HG02623 (cell line): ENCODE measurements at regions not wholly inside any gene's neighbourhood (a gene's known extent, or its start where the extent isn't known, plus 50 kb on each side); places are given as distances from the start of the nearest gene placed in this dataset.

Source experiments
- ATAC-seq: cut with Tn5 transposase; IDR thresholded peaks from one replicate; pipeline ENCODE4 v1.9.1; 2021; ENCODE audit warnings: moderate library complexity; ENCODE audit not compliant: unreplicated experiment

DNA sequence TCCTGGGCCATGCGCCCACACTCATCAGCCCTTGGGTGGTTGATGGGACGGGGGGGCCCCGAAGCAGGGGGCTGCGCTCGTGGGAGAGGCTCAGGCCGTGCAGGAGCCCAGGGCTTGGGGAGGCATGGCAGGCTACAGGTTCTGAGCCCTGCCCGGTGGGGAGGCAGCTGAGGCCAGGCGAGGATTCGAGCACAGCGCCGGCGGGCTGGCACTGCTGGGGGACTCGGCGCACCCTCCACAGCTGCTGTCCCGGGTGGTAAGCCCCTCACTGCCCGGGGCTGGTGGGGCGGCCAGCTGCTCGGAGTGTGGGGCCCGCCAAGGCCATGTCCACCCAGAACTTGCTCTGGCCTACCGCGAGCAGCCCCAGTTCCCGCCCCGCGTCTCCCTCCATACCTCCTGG is 295.8 kb upstream of the SEL1L start:
- ATAC-seq, result no peak

DNA sequence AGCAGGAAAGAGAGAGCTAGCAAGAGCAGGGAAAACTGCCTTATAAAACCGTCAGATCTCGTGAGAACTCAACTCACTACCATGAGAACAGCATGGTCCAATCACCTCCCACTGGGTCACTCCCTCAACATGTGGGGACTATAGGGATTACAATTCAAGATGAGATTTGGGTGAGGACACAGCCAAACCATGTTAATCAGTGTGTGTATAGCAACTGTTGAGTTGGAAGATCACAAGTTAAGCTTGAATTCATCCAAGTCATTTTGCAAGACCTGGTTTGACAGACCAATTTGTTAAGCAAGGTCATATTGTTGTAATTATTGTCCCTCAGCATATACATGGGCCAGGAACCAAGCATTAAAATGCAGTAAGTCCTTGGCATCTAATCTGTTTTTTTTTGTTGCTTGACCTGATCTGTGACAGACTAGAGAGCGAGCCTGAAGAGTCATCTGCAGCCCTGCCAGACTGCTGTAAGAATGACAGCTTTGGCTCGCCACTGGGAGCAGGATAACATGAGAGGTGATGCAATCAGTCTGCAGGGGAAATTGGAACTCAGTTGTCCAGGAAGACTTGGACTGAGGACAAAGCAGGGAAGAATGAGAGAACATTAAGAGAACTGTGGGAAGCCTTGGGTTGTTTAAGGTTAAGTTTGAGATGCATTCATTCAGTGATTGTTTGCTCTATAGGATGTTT is 297.6 kb upstream of the SEL1L start:
- ATAC-seq, result no peak

DNA sequence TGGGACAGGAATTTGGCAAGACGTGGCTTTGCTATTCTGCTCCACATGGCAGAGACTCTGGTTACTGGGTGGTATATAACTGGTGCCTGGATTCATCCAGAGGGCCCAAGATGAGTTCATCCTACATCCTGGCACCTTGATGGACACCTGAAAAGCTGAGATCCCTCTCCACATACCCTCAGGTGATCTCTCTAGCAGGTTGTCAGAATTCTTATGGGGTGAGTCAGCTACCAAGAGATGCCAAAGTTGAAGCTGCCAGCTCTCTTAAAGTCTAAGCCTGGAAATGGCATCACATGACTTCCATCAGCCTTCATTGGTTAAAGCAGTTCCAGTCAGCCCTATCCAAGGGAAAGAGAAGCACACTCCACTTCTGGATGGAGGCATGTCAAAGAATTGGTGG is 300.7 kb upstream of the SEL1L start:
- ATAC-seq, result no peak

DNA sequence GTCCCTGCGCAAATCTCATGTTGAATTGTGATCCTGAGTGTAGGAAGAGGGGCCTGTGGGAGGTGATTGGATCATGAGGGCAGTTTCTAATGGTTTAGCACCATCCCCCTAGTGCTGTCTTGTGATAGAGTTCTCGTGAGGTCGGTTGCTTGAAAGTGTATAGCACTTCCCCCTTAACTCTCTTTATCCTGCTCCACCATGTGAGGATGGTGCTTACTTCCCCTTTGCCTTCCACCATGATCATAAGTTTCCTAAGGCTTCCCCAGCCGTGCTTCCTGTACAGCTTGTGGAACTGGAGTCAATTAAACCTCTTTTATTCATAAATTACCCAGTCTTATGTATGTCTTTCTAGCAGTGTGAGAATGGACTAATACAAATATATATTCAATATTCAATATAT is 303.7 kb upstream of the SEL1L start:
- ATAC-seq, result no peak

DNA sequence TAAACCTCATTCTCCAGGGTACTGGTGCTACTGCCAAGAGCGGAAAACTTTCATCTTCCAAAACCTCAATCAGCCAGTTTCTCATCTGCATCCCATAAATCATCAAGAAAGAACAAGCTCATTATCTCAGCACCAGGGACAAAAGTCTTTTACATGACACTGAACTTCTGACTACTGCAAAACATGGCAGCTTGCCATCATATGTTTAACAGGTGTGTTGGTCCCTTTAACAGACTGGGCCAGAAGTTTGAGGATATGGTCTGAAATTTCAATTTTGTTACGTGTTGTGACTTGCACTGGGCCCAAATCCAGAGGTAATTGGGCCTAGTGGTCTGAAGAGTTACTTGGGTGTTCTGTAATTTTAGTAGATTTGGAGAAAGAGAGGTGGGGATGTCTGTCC is 305.4 kb upstream of the SEL1L start:
- ATAC-seq, result no peak

DNA sequence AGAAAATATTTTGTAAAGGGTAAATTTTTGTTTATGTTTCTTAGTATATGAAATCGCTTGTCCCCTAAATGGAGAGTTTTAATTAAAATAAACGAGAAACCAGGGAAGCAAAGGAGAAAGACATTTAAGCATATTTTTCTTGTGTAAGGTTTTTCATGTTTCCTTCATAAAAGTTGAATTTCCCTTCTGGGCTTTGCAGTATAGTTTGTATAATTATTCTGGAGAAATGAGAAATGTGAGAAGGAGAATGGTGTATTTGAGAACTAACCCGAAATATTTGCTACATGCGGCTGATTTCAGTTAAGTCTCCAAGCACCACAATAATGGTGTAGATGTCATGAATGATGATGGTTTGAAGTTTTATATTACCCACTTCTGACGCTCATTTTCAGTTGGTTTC is 307.7 kb upstream of the SEL1L start:
- ATAC-seq, result no peak

DNA sequence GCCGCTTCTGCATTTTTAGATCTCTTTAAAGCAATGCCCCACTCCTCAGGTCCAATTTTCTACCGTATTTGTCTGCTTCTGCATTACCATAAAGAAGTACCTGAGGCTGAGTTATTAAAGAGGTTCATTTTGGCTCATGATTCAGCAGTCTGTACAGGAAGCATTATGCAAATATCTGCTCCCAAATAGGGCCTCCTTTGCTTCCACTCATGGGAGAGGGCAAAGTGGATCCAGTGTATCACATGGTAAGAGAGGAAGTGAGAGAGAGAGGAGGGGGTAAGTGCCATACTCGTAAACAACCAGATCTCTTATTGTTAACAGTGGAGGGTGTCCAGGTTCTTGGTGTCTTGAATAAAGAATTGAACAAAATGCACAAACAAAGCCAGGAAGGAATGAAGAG is 316.1 kb upstream of the SEL1L start:
- ATAC-seq, result no peak

DNA sequence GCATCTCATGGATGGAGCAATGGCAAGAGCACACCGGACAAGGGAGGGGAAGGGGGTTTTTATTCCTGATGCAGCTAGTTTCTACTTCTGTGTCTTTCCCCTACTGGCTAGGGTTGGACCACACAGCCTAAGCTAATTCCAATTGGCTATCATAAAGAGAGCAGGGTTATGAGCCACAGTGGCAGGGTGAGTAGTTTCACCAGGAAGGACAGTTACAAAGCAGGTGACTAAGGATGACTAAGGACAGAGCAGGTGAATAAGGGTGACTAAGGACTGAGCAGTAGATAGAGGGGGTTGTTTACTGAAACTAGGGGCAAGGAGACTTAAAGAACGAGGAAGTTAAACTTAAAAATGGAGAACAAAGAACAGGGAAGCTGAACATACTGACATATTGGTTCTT is 321.4 kb upstream of the SEL1L start:
- ATAC-seq, result no peak

DNA sequence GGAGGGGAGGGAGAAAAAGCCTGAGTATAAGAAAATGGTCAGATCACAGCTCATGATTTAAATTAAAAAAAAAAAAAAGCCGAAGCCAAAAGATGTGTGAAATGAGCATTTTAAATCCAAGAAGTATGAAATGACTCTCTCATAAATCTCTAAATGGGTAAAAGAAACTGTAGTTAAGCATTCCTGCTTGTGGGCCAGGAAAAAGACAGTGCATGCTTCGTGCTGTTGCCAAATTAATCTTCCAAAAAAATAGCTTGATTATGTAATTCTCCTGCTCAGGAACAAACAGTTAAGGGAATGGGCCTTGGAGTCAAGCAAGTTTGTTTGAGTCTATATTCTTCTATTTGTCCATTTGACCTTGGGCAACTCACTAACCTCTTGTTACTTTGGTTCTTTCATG is 325.4 kb upstream of the SEL1L start:
- ATAC-seq, result no peak

DNA sequence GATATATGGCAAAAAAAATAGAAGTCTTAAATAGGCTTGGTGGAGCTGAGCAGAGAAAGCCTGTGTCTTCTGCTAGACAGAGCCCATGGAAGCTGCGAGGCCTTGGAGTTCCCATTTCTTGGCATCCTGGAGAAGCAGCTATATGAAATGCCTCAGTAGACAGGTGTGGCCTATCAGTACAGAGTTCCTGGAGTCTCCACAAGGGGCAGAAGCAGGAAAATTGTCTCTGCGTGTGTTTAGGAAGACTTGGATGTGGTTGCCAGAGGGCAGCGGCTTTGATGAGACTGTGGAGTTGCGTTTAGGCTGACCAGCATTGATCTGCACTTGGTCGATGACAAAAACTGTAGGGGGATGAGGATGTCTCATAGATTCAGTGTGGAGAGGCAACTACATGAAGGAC is 334.5 kb upstream of the SEL1L start:
- no peak for ATAC-seq

DNA sequence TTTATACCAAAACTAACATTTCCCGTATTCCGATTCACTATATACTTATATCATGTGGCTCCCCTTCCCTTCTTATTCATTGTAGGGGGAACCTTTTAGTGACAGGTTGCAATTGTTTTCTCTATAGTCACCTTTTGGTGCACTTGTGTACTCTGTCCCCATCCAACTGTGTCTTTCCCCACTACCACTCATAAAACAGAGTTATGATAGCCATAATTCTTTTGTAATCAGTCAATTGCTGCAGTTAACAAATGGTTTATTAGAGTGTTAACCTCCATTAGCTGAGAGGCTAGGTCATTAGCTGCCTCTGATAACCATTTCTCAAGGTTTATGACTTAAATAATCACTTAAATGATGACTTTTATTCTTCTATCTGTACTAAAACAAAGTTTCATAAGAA is 338.1 kb upstream of the SEL1L start:
- ATAC-seq, result no peak

DNA sequence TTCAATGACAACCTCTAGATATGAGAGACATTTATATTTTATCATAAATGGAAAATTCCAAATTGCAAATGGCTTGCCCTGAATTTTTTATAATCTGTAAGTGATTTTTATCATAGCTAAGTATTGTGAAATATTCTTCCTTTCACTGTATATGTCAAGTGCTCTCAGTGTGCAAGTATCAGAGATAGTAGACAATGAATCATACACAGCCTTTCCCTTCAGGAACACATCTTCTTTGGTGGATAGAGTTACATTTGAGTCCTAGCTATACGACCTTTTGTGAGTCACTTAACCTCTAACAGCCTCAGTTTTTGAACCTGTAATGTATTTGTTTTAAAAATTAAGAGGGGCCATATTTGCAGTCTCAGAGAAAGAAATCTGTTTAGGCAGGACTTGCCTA is 350.7 kb upstream of the SEL1L start:
- ATAC-seq, result no peak

DNA sequence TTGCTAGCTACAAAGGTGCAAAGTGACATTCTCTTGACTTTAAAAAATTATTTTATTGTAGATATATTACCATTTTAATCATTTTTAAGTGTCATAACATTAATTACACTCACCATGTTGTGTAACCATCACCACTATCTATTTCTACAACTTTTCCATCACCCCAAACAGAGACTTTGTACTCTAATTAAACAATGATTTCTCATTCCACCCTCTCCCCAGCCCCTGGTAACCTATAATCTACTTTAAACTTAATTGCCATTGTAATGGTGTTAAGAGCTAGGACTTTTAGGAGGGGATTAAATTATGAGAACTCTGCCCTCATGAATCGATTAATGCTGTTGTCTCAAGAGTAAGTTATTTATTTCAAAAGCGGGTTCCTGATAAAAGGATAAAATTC is 352.9 kb upstream of the SEL1L start:
- no peak for ATAC-seq

DNA sequence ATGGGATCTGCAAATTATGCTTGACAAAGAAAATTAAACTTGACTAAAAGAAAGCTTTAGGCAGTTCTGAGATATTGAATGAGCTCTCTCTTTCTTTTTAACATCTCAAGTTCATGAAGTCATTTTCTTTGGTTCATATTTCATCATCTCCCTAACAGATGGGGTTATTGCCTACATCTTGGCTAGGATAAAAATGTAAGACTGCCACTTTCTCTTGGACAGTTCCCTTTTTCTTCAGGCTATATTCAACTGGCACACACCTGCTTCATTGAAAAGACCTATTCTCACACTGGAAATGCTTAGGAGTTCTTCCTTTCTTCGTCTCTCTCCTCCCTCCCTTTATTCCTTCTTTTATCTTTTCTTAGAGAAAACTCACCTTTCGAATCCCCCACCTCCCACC is 355.9 kb upstream of the SEL1L start:
- no peak for ATAC-seq

DNA sequence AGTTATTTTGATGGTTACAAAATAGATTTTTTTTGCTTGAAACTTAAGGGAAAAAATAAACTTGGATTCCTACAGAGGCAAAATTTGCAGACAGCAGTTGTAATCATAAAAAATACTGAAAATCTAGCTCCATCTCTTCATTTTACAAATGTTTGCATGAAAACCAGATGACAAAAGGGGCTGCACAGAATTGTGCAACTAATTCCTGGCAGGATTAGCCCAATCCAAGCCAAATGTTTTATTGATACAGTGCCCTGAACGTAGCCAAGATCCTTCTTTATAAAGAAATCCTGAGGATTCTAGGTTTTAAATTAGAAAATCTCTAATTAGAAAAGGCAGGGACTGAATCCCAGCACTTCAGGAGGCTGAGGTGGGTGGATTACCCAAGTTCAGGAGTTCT is 356.4 kb upstream of the SEL1L start:
- no peak for ATAC-seq

DNA sequence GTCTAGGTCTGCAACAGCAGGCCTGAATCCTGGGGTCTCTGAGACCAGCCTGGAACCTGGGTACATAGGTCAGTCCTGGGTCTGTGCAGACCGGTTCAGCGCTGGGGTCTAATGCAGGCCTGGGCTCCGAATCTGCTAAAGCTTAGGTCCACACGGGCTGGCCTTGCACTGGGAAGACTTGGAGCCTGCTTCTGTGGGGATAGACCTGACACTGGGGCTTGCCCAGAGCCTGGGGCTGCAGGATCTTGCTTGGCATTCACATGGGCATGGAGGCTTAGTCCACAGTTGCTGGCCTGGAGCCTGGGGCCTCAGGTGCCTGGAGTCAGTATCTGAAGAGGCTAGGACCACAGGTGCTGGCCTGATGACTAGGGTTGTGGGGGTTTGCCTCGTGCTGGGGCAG is 369.8 kb upstream of the SEL1L start:
- no peak for ATAC-seq

DNA sequence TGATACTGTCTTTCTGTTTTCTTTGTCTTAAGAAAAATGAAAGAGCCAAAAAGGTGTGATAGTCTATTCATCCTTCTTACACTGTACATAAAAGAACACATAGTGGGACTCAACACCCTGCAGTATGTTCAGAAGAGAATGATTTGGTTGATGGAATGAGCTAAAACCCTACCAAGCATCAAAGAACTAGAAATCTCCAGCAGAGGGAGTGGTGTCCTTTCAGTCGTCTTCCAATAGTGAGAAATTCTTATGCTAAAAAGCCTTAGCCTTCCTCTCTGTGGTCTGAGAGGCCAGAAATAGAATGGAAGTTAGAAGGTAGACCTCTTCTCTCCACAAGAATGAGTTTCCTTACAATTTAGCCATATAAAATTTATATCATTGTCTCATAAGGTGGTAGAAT is 393.4 kb upstream of the SEL1L start:
- ATAC-seq, result no peak

DNA sequence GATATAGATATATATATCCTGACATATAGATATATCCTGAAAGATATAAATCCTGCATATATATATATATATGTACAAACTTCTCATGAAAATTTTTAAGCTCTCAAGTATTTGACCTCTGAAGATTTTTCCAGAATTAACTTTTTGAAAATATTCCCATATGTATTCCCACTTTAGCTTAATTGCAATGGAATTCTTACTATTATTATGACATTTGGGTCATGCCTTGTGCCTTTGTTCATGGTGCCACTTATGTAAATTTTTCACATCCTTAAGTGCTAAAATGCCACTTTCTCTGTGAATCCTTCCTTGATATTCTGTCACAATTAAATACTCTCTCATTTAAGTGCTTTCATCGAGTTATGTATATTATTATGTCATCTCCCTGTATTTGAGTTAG is 398.2 kb upstream of the SEL1L start:
- ATAC-seq, result no peak

DNA sequence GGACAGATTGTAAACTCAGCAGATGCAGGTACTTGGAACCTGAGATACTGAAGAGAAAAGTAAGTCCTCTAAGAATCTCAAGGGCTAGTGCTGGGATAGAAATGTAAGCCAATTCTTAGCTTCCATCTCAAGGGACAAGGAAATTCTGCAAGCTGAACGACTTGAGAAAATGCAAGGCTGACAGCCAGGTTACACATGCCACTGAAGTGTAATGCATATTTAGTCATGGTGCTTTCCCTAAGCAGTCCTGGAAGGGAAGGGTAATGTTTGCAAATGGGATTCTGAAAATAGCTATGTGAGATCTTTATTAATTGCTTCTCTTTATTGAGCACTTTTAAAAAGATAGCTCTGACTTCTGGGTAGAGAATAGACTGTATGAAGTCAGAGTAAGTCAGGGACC is 402.7 kb upstream of the SEL1L start:
- ATAC-seq, result no peak

DNA sequence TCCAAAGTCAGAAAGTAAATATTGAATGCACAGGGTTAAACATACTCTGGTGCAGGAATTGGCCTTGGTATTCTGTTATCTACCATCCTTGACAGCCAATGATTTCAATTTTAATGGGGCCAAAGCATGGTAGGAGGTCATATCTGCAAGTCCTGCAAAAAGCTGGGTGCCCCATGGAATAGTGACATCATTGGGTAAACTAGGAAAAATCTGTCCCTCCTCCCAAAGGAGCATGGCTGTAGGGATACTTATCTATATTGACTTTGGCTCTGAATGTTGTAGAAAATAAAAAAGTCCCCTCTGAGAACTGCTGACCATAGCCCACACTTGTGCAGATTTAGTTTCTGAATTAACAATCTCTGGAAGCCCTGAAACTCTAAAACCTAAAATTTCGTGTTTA is 403.2 kb upstream of the SEL1L start:
- ATAC-seq, result no peak

DNA sequence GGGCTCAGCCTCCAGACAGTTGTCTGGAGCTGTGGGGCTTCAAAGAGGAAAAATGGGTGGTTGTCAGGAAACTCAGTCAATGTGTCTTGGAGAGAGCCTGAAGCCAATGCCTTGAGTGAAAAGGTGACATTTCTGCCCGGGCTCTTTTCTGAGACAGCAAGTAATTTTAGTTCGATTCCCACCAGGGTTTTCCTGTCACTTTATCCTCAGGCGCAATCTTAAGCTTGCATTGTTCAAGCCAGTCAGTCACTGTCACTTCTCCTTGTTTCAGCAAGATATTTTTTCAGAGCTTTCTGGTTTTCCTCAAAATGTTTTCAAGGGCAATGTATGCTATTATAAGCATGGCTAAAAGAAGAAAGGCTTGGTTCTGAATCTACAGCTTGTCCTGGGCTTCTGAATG is 404.7 kb upstream of the SEL1L start:
- no peak for ATAC-seq

DNA sequence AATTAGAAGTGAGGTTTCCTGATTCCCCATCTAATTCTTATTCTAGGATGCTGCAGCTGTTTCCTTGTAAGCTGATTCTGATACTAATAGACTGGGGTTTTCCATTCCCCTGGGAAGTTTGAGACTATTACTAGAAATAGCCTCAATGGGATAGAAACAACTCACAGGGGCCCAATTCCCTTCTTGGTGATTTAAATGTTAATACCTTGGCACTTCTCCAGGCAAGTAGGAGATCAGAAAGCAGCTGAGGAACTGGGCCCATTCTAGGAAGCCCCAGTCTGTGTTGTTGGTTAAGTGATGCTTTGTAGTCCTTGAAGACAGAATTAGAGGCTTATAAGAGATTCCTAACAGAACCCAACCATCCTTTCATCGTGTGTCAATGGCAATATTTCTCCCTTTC is 407.0 kb upstream of the SEL1L start:
- no peak for ATAC-seq

DNA sequence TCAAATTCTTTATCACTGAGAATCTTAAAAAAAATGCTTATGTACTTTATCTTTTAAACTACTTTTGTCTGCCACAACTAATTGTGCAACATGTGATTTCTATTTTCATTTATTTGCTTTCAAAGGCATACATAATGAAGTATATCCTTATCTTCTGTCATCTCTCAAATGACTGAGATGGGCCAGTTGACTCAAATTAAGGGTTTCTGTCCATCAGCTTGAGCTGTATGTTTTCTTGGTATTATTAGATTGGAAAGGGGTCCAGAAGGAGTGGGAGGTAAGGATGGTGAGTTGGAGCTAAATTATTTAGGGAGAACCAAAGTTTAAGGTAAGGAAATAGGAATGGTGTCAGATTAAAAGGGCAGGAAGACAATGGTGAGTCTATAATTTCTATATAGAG is 408.4 kb upstream of the SEL1L start:
- no peak for ATAC-seq

DNA sequence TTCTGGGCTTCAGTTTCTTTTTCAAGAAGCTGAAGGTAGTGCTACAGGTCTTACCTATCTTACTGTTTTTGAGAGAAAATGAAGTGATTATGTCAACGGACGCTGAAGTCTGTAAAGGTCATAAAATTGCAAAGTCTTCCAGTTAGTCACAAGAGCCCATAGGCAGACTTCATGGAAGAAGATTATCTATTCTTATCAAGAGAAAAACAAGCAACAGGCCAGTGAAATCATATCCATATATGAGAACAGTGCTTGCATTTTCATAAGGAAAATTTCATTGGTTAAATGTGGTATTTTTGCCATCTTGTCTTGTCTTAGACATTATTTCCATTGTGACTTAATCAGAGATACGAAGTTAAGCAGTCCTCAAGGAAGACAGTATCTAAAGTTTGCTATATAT is 412.7 kb upstream of the SEL1L start:
- no peak for ATAC-seq
